GM18517 (cell line): ENCODE measurements at regions not wholly inside any gene's neighbourhood (a gene's known extent, or its start where the extent isn't known, plus 50 kb on each side); places are given as distances from the start of the nearest gene placed in this dataset.

Source experiments
- ATAC-seq: cut with Tn5 transposase; IDR thresholded peaks from one replicate; pipeline ENCODE4 v1.9.1; 2021; ENCODE audit warnings: mild to moderate bottlenecking, moderate library complexity; ENCODE audit not compliant: unreplicated experiment

- no peak for ATAC-seq
Measured at GRCh38 chr3:21142949-21143348, 608.1 kb downstream of the ZNF385D start.

GRCh38 chr3:21142031-21142430, 609.0 kb downstream of the ZNF385D start:
- no peak for ATAC-seq

- no peak for ATAC-seq
Measured at GRCh38 chr3:21140785-21141184, 610.2 kb downstream of the ZNF385D start.

GRCh38 chr3:21138085-21138484, 612.9 kb downstream of the ZNF385D start:
- no peak for ATAC-seq

- ATAC-seq, result no peak
Measured at GRCh38 chr3:21132896-21133295, 618.1 kb downstream of the ZNF385D start.

GRCh38 chr3:21120826-21121225, 630.2 kb downstream of the ZNF385D start:
- ATAC-seq, result no peak

GRCh38 chr3:21117370-21117769, 633.6 kb downstream of the ZNF385D start:
- ATAC-seq, result no peak

GRCh38 chr3:21109056-21109455, 642.0 kb downstream of the ZNF385D start:
- ATAC-seq, result no peak

GRCh38 chr3:21105784-21106183, 645.2 kb downstream of the ZNF385D start:
- ATAC-seq, result no peak

GRCh38 chr3:21100656-21101359, 650.2 kb downstream of the ZNF385D start:
- no peak for ATAC-seq

GRCh38 chr3:21094686-21095085, 656.3 kb downstream of the ZNF385D start:
- ATAC-seq, result no peak

GRCh38 chr3:21073561-21073960, 677.4 kb downstream of the ZNF385D start:
- ATAC-seq, result no peak

GRCh38 chr3:21067031-21067813, 683.8 kb downstream of the ZNF385D start:
- no peak for ATAC-seq

- no peak for ATAC-seq
Measured at GRCh38 chr3:21062831-21063294, 688.1 kb downstream of the ZNF385D start.

GRCh38 chr3:21059404-21059803, 691.6 kb downstream of the ZNF385D start:
- no peak for ATAC-seq

GRCh38 chr3:21056293-21056692, 694.7 kb downstream of the ZNF385D start:
- no peak for ATAC-seq

GRCh38 chr3:21055015-21055414, 696.0 kb downstream of the ZNF385D start:
- ATAC-seq, result no peak

GRCh38 chr3:21054064-21054463, 696.9 kb downstream of the ZNF385D start:
- ATAC-seq, result no peak

GRCh38 chr3:21049334-21050062, 701.5 kb downstream of the ZNF385D start:
- no peak for ATAC-seq

GRCh38 chr3:21043139-21043538, 707.9 kb downstream of the ZNF385D start:
- no peak for ATAC-seq

GRCh38 chr3:21042184-21042583, 708.8 kb downstream of the ZNF385D start:
- ATAC-seq, result no peak

GRCh38 chr3:21041621-21042020, 709.4 kb downstream of the ZNF385D start:
- ATAC-seq, result no peak
